Brain microvascular endothelial cell (primary cell): ENCODE measurements at regions not wholly inside any gene's neighbourhood (a gene's known extent, or its start where the extent isn't known, plus 50 kb on each side); places are given as distances from the start of the nearest gene placed in this dataset.
"Not testable (repeated sequence)": the region's sequence is repeated elsewhere in the genome, so short reads cannot be mapped to it uniquely, and the experiment has no call there.

Experiments
- DNase-seq: peaks from one replicate; pipeline ENCODE4 v3.0.0-alpha.2; 2020
- H3K27ac ChIP-seq: fragments of 250-450 bp; sonication (Bioruptor Pico); 2 replicates; pipeline ENCODE4 v1.5.1; 2020; ENCODE audit warnings: mild to moderate bottlenecking, moderate library complexity
- H3K27me3 ChIP-seq: fragments of 250-450 bp; sonication (Bioruptor Pico); replicated peaks from 2 replicates; pipeline ENCODE4 v1.5.1; 2020; ENCODE audit warnings: mild to moderate bottlenecking
- H3K36me3 ChIP-seq: fragments of 250-450 bp; sonication (Bioruptor Pico); replicated peaks from 2 replicates; pipeline ENCODE4 v1.5.1; 2020; ENCODE audit warnings: mild to moderate bottlenecking
- H3K4me3 ChIP-seq: 2 replicates; pipeline ENCODE4 v1.5.1; 2011; ENCODE audit warnings: low read depth, mild to moderate bottlenecking, control low read depth, low read length, moderate library complexity
- in situ Hi-C: cut with HindIII; loops from 2 replicates; pipeline ENCODE4 v1.10.0; 2017; ENCODE audit warnings: low sequenced_read_pairs, low pct_ligation_motif_present
- TF ChIP-seq, protein P1 (sequence below): IDR thresholded peaks from 2 replicates; pipeline ENCODE4 v1.5.1; 2011; ENCODE audit warnings: low read depth, mild to moderate bottlenecking, moderate library complexity, low read length, control low read depth, inconsistent platforms; ENCODE audit errors: missing control alignments

DNA sequence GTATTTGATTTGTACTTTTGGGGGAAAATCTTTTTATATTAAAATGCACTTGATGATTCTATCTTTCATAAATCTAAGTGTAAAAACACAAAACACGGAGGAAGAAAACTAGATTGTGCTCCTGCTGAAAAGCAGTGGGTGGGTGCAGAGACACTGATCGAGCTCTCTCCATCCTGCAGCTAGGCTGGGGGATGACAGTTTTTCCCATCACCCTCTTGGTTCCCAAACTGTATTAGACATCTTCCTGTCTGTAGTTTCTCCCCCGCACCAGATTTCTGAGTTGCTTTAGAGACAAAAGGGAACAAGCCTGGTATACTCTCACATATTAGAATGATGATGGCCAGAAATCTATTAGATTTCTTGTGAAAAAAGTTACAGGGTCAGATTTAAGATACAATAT is 99.6 kb downstream of the FAM114A2 start:
- H3K27ac ChIP-seq = no peak overlapping the region
- TF ChIP-seq, protein P1, sequence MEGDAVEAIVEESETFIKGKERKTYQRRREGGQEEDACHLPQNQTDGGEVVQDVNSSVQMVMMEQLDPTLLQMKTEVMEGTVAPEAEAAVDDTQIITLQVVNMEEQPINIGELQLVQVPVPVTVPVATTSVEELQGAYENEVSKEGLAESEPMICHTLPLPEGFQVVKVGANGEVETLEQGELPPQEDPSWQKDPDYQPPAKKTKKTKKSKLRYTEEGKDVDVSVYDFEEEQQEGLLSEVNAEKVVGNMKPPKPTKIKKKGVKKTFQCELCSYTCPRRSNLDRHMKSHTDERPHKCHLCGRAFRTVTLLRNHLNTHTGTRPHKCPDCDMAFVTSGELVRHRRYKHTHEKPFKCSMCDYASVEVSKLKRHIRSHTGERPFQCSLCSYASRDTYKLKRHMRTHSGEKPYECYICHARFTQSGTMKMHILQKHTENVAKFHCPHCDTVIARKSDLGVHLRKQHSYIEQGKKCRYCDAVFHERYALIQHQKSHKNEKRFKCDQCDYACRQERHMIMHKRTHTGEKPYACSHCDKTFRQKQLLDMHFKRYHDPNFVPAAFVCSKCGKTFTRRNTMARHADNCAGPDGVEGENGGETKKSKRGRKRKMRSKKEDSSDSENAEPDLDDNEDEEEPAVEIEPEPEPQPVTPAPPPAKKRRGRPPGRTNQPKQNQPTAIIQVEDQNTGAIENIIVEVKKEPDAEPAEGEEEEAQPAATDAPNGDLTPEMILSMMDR = no peak

DNA sequence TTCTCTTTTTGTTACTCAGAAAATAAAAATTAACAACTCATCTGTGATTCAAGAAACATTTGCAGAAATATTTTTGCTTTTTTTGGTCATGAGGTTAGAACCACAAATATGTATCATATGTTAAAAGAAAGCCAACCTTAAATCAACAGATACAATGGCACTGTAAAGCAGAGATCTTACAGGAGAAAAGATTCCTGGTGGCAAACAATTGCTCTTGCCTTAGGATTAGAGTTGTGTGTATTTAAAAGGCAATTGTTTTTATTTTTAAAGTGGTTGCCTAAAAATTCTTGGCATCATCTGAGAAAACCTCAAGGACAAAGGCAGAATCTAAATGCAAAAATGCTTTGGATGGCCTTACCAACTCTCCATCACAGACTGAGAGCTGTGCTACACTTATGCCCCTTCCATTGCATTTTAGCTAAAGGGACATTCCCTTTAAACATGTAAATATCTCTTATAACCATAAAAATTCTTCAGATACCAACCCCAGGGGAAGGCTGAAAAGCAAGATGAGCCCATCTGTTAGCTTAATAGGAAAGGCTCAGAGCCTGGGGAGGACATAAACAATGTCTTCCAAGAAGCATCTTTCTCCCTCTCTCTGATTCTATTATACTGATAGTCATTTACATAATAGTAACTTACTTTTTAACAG is 100.4 kb downstream of the FAM114A2 start:
- no peak for DNase-seq
- no peak overlapping the region for H3K27ac ChIP-seq
- no peaks in the 10 kb centered on the region for H3K36me3 ChIP-seq
- TF ChIP-seq, protein P1 = no peak
- no peaks in the 10 kb centered on the region for H3K27me3 ChIP-seq
- in situ Hi-C loops = no loop called here
- no peak overlapping the region for H3K4me3 ChIP-seq

More for the DNA sequence above, 99.6 kb downstream of the FAM114A2 start:
- no peak overlapping the region for H3K4me3 ChIP-seq
- no peaks in the 10 kb centered on the region for H3K36me3 ChIP-seq
- in situ Hi-C loops = no loop called here
- H3K27me3 ChIP-seq = no peaks in the 10 kb centered on the region
- DNase-seq = no peak

DNA sequence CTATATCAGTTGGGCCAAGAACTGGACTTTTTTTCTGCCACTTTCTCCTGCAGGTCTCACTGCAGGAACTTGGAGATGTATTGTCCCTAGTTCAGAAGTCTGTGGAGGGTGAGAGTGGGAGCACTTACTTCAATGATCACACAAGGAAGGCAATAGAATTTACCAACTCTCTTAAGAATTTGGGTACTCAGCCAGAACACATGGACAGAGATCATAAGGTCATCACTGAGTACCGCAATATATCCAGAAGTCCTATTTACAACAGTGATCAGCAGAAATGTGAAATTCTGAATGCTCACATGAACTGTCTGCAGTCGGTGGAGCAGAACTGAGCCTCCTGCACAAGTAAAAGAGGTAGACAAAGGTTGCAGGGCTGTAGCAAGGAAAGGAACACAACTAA is 101.0 kb downstream of the FAM114A2 start:
- TF ChIP-seq, protein P1 = no peak
- H3K4me3 ChIP-seq = no peak overlapping the region
- no peaks in the 10 kb centered on the region for H3K36me3 ChIP-seq
- H3K27ac ChIP-seq = no peak overlapping the region
- no peaks in the 10 kb centered on the region for H3K27me3 ChIP-seq
- in situ Hi-C loops = no loop called here
- DNase-seq = no peak

DNA sequence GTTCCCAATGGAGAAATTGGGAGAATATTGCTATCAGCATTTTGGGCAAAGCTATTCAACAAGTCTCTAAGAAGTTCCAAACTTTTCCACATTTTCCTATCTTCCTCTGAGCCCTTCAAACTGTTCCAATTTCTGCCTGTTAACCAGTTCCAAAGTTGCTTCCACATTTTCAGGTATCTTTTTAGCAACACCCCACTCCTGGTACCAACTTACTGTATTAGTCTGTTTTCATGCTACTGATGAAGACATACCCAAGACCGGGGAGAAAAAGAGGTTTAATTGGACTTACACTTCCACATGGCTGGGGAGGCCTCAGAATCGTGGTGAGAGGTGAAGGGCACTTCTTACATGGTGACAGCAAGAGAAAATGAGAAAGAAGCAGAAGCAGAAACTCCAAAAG is 103.6 kb downstream of the FAM114A2 start:
- not testable (repeated sequence) for H3K4me3 ChIP-seq

DNA sequence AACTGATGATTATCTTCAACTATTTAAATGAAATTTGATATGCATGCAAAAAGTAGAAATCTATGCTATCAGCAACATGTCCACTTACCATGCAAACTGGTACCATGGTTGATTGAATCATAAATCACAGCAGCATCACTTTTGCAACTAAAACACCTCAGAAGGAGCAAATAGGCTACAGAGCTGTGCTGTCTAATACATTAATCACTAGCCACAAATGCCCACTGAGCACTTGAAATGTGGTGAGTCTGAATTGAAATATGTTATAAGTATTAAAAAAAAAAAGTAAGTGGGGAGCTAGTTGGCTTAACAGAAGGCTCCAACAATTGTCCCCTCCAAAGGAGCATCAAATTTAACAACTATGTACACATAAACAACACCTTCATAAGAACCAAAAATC is 112.5 kb downstream of the FAM114A2 start:
- Histone ChIP-seq H3K4me3 (no peak overlapping the region), H3K27ac (no peak overlapping the region), H3K36me3 (no peaks in the 10 kb centered on the region), H3K27me3 (no peaks in the 10 kb centered on the region)
- DNase-seq = no peak
- TF ChIP-seq, protein P1 = no peak
- in situ Hi-C loops = no loop called here

More for the DNA sequence above, 103.6 kb downstream of the FAM114A2 start:
- H3K36me3 ChIP-seq, DNase-seq, H3K27me3 ChIP-seq, in situ Hi-C loops, H3K27ac ChIP-seq: not testable (repeated sequence)

DNA sequence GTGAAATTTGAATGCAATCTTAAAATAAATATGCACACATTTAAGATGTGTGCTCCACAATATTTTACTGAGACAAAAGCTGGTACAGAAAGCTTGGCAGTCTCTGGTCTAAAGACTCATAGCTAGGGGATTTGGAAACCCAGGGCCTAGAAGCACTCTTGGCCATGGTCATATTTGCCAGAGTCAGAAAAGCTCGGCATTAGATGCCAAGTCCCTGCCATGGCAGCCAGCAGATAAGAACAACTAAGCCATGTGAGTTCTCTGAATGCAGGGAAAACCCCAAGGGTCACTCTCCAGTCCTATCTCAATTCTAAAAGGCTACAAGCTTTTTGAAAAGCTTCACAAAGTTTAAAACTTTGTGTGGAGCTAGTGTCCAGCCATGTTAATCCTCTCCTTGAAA is 119.5 kb downstream of the FAM114A2 start:
- DNase-seq = no peak
- no peak overlapping the region for H3K4me3 ChIP-seq
- in situ Hi-C loops = no loop called here

More for the DNA sequence above, 119.5 kb downstream of the FAM114A2 start:
- Histone ChIP-seq H3K27me3 (no peaks in the 10 kb centered on the region), H3K36me3 (no peaks in the 10 kb centered on the region), H3K27ac (no peak overlapping the region)
- TF ChIP-seq, protein P1 = no peak
